Activated CD4-positive, CD25-positive, alpha-beta regulatory T cell treated with anti-CD3 and anti-CD28 coated beads, Interleukin-2, amount 50 U/mL, for 72 hours (primary cell): ENCODE measurements at regions not wholly inside any gene's neighbourhood (a gene's known extent, or its start where the extent isn't known, plus 50 kb on each side); places are given as distances from the start of the nearest gene placed in this dataset.
A peak's percentile ranks its signal among the peaks of the same experiment; 100 is the strongest.
"Not testable (repeated sequence)": the region's sequence is repeated elsewhere in the genome, so short reads cannot be mapped to it uniquely, and the experiment has no call there.

ENCODE experiments used
- DNase-seq: peaks from one replicate; pipeline ENCODE4 v3.0.0; 2021

GRCh38 chr15:69750253-69750652, 297.6 kb downstream of the RPLP1 start:
- no peak for DNase-seq

GRCh38 chr15:69751147-69751546, 298.5 kb downstream of the RPLP1 start:
- no peak for DNase-seq

- no peak for DNase-seq
Observed at GRCh38 chr15:69751566-69751965, 298.9 kb downstream of the RPLP1 start.

- DNase-seq, result no peak
Observed at GRCh38 chr15:69753867-69754266, 301.2 kb downstream of the RPLP1 start.

DNA sequence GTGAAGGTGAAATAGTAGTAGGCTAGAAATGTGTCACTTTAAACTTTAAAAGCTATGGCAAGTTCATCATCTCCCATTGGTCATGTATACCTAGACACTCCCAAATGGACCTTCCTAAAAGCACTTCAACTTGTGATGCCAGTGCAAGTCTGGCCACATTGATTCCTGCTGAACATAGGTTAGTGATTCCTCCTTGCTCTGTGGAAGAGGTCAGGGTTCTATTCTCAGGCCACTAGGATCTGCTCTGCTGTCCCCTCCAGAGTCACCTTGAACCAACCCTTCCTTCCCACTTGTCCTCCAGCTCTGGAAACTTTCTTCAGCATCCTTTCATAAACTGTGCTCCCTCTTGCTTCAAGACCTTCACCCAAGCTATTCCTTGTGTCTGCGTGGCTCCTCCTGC, 301.7 kb downstream of the RPLP1 start:
- no peak for DNase-seq

GRCh38 chr15:69755551-69756310, 303.1 kb downstream of the RPLP1 start:
- DNase-seq, result peak; percentile 69

DNA sequence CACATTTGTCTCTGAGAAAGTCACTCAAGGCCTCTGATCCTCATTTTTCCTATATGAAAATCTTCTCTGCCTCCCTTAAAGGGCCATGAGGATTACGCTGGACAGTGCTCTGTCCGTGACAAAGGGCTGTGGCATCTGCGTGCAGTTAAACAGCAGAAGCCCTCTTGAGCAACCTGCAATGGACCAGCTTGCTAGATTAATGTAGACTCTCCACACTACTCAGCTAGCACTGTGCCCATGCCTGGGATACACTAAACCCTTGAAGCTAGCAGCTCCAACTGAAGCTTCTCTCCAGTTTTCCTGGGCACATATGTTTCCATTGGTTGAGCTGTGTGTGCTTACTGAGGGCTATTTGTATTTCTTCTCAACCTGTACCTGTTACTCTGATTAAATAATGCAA, 303.8 kb downstream of the RPLP1 start:
- no peak for DNase-seq

DNA sequence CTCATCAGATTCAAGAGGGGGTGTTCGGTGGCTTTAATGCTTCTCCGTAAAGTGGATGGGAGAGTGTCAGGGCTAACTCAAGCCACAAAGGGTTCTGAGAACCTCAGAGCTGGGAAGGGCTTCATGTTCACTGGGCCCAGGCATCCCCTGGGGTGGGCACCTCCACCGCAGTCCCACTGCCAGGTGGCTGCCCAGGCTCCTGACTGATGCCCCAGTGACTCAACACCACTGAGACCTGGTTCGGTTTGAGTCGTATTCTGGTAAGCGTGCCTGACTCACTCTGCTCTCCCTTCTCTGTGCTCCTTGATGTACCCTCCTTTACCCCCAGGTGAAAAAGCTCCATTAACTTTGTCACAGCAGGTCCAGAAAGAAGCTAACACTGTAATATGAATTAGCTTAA, 304.6 kb downstream of the RPLP1 start:
- peak; percentile 61 for DNase-seq

- no peak for DNase-seq
Observed at GRCh38 chr15:69758291-69758771, 305.7 kb downstream of the RPLP1 start.

GRCh38 chr15:69758810-69759790, 306.5 kb downstream of the RPLP1 start:
- DNase-seq, result peak; percentile 71

GRCh38 chr15:69760258-69760845, 307.7 kb downstream of the RPLP1 start:
- no peak for DNase-seq

DNA sequence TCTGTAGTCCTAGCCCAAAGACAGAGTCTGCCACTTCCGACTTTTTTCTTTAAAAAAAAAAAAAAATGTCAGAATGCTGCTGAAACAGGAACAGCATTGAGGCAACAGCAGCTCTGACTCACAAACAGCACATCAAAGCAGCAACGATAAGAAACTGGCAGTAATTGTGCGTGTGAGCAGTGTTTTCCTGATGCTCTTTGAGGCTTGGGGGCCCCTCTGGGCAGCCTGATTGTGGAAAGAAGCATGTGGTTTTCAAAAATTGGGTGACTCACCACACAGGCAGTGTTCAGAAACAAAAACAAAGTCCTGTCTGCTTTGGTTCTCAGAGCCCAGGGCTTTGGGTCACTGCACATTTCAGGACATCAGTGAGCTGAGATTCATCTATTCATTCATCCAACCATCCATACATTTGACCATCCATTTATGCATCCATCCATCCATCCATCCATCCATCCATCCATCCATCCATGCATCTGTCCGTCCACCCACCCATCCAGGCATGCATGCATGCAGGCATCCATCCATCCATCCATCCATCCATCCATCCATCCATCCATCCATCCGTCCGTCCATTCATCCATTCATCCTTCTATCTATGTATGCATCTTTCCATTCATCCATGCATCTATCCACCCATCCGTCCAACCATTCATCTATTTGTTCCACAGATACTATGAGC, 308.4 kb downstream of the RPLP1 start:
- peak; percentile 53 for DNase-seq

DNA sequence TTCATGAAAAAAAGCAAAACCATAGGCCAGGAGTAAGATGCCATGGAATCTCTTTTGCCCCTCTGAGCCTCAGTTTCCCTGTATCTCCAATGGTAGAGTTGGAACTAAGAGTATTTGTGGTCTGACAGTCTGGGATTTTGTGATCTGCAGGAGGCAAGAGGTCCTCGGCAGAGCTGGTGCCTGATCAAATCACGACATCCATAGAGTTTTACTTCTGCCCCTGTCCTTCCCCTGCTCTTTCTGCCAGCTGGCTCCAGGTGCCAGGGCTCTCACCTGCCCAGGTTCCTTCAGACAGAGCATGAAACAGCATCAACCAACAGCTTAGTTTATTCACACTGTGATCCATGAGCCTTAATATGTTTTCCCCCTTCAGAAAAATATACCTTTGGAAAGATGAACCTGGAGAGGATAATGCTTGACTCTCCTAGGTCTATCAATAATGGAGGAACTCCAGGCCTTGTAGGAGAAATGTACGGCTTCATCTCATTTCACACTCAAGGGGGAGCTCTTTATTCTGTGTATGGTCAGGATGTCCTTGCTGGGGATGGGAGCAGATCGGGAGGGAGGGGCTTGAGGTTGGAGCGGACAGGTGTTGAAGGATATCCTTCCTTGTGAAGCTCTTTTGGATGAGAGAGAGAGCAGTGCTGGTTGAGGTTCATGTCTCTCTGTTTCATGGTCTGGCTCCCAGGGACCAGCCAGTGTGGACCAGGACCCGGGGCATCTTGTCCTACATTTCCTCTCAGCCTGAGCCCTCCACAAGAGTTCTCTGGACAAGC, 309.9 kb downstream of the RPLP1 start:
- DNase-seq, result no peak

DNA sequence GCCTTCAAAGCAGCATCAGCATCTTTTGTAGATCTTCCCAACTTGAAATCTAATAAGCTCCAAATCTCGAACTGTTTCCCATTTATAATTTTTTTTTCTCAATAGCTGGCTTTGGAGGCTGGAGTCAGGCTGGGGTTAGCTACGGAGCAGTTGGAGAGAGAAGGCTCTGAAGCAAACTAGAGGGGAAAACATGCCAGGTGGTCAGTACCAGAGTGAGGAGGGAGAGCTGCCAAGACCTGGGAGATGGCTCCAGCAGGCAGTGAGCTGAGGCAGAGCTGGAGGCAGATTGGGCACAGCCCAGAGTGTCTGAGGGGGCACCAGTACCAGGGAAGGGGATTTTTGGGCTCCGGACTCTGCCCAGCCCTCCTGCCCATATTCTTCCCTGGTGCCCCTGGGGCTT, 311.2 kb downstream of the RPLP1 start:
- no peak for DNase-seq

DNA sequence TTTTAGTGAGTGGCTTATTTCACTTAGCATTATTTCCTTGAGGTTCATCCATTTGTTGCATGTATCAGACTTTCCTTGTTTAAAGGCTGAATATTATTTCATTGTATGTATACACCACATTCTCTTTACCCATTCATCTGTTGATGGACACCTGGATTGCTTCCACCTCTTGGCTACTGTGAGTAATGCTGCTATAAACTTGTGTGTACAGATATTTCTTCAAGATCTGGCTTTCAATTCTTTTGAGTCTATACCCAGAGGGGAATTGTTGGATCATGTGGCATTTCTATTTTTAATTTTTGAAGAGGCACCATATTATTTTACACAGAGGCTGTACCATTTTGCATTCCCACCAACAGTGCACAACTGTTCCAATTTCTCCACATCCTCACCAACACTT, 313.5 kb downstream of the RPLP1 start:
- no peak for DNase-seq

GRCh38 chr15:69767191-69767590, 314.6 kb downstream of the RPLP1 start:
- DNase-seq, result no peak

GRCh38 chr15:69769336-69769735, 316.7 kb downstream of the RPLP1 start:
- DNase-seq, result not testable (repeated sequence)

- DNase-seq, result not testable (repeated sequence)
Observed at GRCh38 chr15:69774258-69774657, 321.6 kb downstream of the RPLP1 start.

- not testable (repeated sequence) for DNase-seq
Observed at GRCh38 chr15:69774711-69775110, 322.1 kb downstream of the RPLP1 start.

DNA sequence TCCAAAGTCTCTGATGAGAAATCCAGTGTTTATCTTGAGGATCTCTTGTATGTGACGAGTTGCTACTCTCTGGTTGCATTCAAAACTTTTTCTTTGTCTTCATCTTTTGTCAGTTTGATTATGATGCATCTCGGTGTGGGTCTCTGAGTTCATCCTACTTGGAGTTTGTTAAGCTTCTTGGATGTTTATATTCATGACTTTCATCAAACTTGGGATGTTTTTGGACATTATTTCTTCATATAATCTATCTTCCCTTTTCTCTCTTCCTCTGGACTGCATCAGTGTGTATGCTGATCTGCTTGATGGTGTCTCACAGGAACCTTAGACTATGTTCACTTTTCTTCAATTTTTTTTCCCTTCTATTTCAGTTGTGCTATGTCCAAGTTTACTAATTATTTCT, 320.4 kb downstream of the TLE3 start:
- no peak for DNase-seq

DNA sequence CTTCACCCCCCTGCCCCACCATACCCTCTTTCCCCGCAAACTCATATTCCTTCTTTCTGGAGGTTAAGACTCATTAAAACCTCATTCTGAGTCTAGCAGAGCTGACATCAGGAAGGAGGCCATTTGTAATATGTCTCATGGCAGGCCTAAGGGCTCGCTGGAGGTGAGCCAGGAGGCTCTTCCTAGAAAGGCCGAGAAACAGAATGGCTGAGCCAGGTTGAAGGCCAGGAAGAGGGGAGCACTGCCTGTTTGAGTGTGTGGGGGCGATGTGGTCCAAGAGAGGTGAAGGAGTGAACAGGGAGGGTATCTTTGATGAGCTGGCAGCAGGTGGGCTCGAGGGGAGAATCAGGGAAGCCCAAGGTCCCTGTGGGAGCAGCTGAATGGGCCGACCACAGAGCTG, 317.3 kb downstream of the TLE3 start:
- no peak for DNase-seq

DNA sequence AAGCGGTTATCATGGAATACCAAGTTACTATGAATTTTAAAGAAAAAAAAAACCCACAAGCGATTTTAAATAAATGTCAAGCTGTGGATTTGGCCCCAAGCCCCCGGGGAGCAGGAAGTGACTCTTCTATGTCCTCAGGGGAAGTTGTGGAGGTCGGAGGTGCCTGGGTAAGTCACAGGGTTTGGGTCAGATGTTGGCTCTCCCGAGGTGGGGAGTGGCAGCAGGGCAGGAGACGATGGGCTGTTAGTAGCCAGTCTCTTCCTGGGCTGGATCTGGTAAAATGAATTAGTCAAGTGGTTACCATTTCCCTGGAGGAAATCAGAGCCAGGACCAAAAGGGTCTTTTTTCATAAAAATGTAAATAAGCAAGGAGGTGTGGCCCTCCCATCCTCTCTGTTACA, 316.7 kb downstream of the TLE3 start:
- no peak for DNase-seq
